Neuronal stem cell (in vitro differentiated cells): ENCODE measurements at regions not wholly inside any gene's neighbourhood (a gene's known extent, or its start where the extent isn't known, plus 50 kb on each side); places are given as distances from the start of the nearest gene placed in this dataset.
"Not testable (repeated sequence)": the region's sequence is repeated elsewhere in the genome, so short reads cannot be mapped to it uniquely, and the experiment has no call there.

Experiments
- DNase-seq: peaks from one replicate; pipeline ENCODE4 v3.0.0-alpha.2; 2013; ENCODE audit warnings: low spot score
- H2AFZ ChIP-seq: one replicate; pipeline ENCODE4 v1.6.1; 2013; ENCODE audit warnings: mild to moderate bottlenecking, low read length, inconsistent platforms
- H2AK5ac ChIP-seq: 2 replicates; pipeline ENCODE4 v1.6.1; 2013; ENCODE audit warnings: low read depth, mild to moderate bottlenecking, inconsistent platforms, low read length, moderate library complexity, mixed read lengths
- H2BK120ac ChIP-seq: 2 replicates; pipeline ENCODE4 v1.6.1; 2013; ENCODE audit warnings: low read depth, mild to moderate bottlenecking, inconsistent platforms, low read length, moderate library complexity, mixed read lengths
- H2BK12ac ChIP-seq: one replicate; pipeline ENCODE4 v1.6.1; 2013; ENCODE audit warnings: low read length, inconsistent platforms
- H2BK15ac ChIP-seq: 2 replicates; pipeline ENCODE4 v1.6.1; 2013; ENCODE audit warnings: mild to moderate bottlenecking, low read length, inconsistent platforms, mixed read lengths
- H2BK5ac ChIP-seq: one replicate; pipeline ENCODE4 v1.6.1; 2013; ENCODE audit warnings: inconsistent platforms, mild to moderate bottlenecking, low read length, moderate library complexity
- H3K14ac ChIP-seq: one replicate; pipeline ENCODE4 v1.6.1; 2013; ENCODE audit warnings: low read length, inconsistent platforms
- H3K18ac ChIP-seq: 2 replicates; pipeline ENCODE4 v1.6.1; 2013; ENCODE audit warnings: low read length, inconsistent platforms
- H3K23ac ChIP-seq: 2 replicates; pipeline ENCODE4 v1.6.1; 2013; ENCODE audit warnings: low read depth, mild to moderate bottlenecking, mixed read lengths, low read length, inconsistent platforms; ENCODE audit not compliant: poor library complexity
- H3K27ac ChIP-seq: replicated peaks from 3 replicates; pipeline ENCODE4 v1.5.1; 2013; ENCODE audit warnings: low read length, inconsistent platforms
- H3K27me3 ChIP-seq, 3 experiments: 2 replicates each; pipeline ENCODE4 v1.6.1; 2013; ENCODE audit warnings: low read length in 3 of 3, mild to moderate bottlenecking in 2 of 3, inconsistent platforms in 1 of 3, low read depth in 1 of 3, mixed read lengths in 1 of 3, moderate library complexity in 1 of 3; ENCODE audit not compliant: control insufficient read depth in 3 of 3, insufficient read depth in 3 of 3
- H3K36me3 ChIP-seq, 2 donors: replicated peaks in 1 of 2; 2 replicates each; pipeline ENCODE4 v1.6.1; 2013; ENCODE audit warnings: low read length in 2 of 2; ENCODE audit not compliant: control insufficient read depth in 2 of 2, insufficient read depth in 2 of 2
- H3K4ac ChIP-seq: 2 replicates; pipeline ENCODE4 v1.6.1; 2013; ENCODE audit warnings: inconsistent platforms, mild to moderate bottlenecking, low read length, moderate library complexity
- H3K4me1 ChIP-seq, 2 donors: 1 replicate in 1 of 2; 2 replicates in 1 of 2; pipeline ENCODE4 v1.6.1; 2013; ENCODE audit warnings: low read length in 2 of 2, low read depth in 1 of 2; ENCODE audit not compliant: control insufficient read depth in 2 of 2, insufficient read depth in 1 of 2
- H3K4me2 ChIP-seq: one replicate; pipeline ENCODE4 v1.6.1; 2013; ENCODE audit warnings: mild to moderate bottlenecking, low read length, inconsistent platforms; ENCODE audit not compliant: insufficient read depth, poor library complexity, severe bottlenecking
- H3K4me3 ChIP-seq, 2 donors: 2 replicates each; pipeline ENCODE4 v1.5.1; 2013; ENCODE audit warnings: low read length in 2 of 2, mild to moderate bottlenecking in 2 of 2, inconsistent platforms in 1 of 2, moderate library complexity in 1 of 2
- H3K79me1 ChIP-seq: one replicate; pipeline ENCODE4 v1.6.1; 2013; ENCODE audit warnings: low read depth, mild to moderate bottlenecking, inconsistent platforms, low read length, moderate library complexity
- H3K9ac ChIP-seq: one replicate; pipeline ENCODE4 v1.6.1; 2013; ENCODE audit warnings: mild to moderate bottlenecking, low read depth, low read length, inconsistent platforms; ENCODE audit not compliant: poor library complexity
- H3K9me3 ChIP-seq, 2 donors: replicated peaks in 1 of 2; 2 replicates each; pipeline versions ENCODE3 to v1.6.1; 2013; ENCODE audit warnings: low read length in 2 of 2, mild to moderate bottlenecking in 2 of 2, inconsistent platforms in 1 of 2, low read depth in 1 of 2, mixed read lengths in 1 of 2, moderate library complexity in 1 of 2; ENCODE audit not compliant: control insufficient read depth in 2 of 2, insufficient read depth in 1 of 2
- H4K8ac ChIP-seq: one replicate; pipeline ENCODE4 v1.6.1; 2013; ENCODE audit warnings: low read depth, mild to moderate bottlenecking, inconsistent platforms, low read length, moderate library complexity
- H4K91ac ChIP-seq: one replicate; pipeline ENCODE4 v1.6.1; 2013; ENCODE audit warnings: low read length, low read depth, mild to moderate bottlenecking, inconsistent platforms; ENCODE audit not compliant: poor library complexity
- WGBS, 2 donors: extraction: QIAGEN DNeasy Blood & Tissue Kit; methylation state at CpG; one replicate each; pipeline ENCODE4 v1.1.7; 2013; ENCODE audit warnings: missing lambda C conversion rate in 2 of 2, mixed read lengths in 1 of 2; ENCODE audit not compliant: insufficient read length in 2 of 2, insufficient replicate concordance in 1 of 2; ENCODE audit errors: extremely low coverage in 2 of 2; 5-methylcytosine and 5-hydroxymethylcytosine counted together

DNA sequence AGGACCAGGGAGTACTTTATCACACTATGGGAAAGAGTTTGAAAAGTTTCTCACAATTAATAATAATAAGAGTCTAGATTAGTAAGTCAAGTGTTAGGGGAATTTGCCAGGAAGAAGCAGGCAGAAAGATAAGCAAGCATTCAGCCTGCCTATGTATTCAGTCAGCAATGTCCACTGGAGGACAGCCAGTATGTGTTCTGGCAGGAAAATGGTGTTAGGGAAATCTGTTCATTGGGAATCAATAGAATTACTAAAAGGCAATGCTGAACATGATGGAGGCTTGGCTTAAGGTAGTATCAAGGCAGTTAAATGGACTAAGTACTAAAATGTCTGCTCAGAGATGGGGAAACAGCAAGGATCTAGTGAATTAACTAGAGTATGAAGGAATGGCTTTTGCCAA is 221.2 kb downstream of the PPP4R3C start:
- no peak overlapping the region for H2AFZ ChIP-seq
- no peak overlapping the region for H2BK5ac ChIP-seq
- no peak overlapping the region for H3K27ac ChIP-seq
- H2AK5ac ChIP-seq, result no peak overlapping the region
- H4K8ac ChIP-seq, result no peak overlapping the region
- no peak overlapping the region for H3K9ac ChIP-seq
- no peak overlapping the region for H2BK12ac ChIP-seq
- H3K23ac ChIP-seq, result no peak overlapping the region
- no peak overlapping the region for H3K4me3 ChIP-seq
- no peak for DNase-seq
- H3K14ac ChIP-seq, result no peak overlapping the region
- H3K4me2 ChIP-seq, result no peak overlapping the region
- H3K79me1 ChIP-seq, result no peaks in the 10 kb centered on the region
- H3K4ac ChIP-seq, result no peak overlapping the region
- no peaks in the 10 kb centered on the region for H3K4me1 ChIP-seq
- peaks cover 0 to 3% of the 10 kb centered on the region in 2 donors for H3K9me3 ChIP-seq
- H3K27me3 ChIP-seq, result no peaks in the 10 kb centered on the region
- H3K36me3 ChIP-seq, result no peaks in the 10 kb centered on the region
- H2BK15ac ChIP-seq, result no peak overlapping the region
- H4K91ac ChIP-seq, result no peak overlapping the region
- no peak overlapping the region for H2BK120ac ChIP-seq
- H3K18ac ChIP-seq, result no peak overlapping the region

GRCh38 chrX:27240042-27240441 is 223.1 kb downstream of the PPP4R3C start:
- not testable (repeated sequence) for H2BK15ac ChIP-seq, H3K4me2 ChIP-seq, H4K8ac ChIP-seq, H3K36me3 ChIP-seq, H3K18ac ChIP-seq, H2BK12ac ChIP-seq, H3K4ac ChIP-seq, DNase-seq, H2BK5ac ChIP-seq, H3K27ac ChIP-seq, H3K27me3 ChIP-seq, H2BK120ac ChIP-seq, H3K9ac ChIP-seq, H3K79me1 ChIP-seq, H2AFZ ChIP-seq, H3K14ac ChIP-seq, H3K23ac ChIP-seq, H4K91ac ChIP-seq, H3K4me1 ChIP-seq, H2AK5ac ChIP-seq, H3K9me3 ChIP-seq, H3K4me3 ChIP-seq
- WGBS, 2 donors, result no CpG with 5 or more reads among the region's 4 CpGs

GRCh38 chrX:27236681-27237080 is 226.5 kb downstream of the PPP4R3C start:
- H3K23ac ChIP-seq, result no peak overlapping the region
- H2BK120ac ChIP-seq, result no peak overlapping the region
- DNase-seq, result no peak
- peaks cover 0 to 3% of the 10 kb centered on the region in 2 donors for H3K9me3 ChIP-seq
- no peak overlapping the region for H2AK5ac ChIP-seq
- no peak overlapping the region for H3K14ac ChIP-seq
- H2BK5ac ChIP-seq, result no peak overlapping the region
- no peak overlapping the region for H4K91ac ChIP-seq
- H3K36me3 ChIP-seq, result no peaks in the 10 kb centered on the region
- H2AFZ ChIP-seq, result no peak overlapping the region
- no peak overlapping the region for H3K4ac ChIP-seq
- no peak overlapping the region for H2BK15ac ChIP-seq
- no peak overlapping the region for H3K27ac ChIP-seq
- no peak overlapping the region for H2BK12ac ChIP-seq
- no peak overlapping the region for H3K18ac ChIP-seq
- no peaks in the 10 kb centered on the region for H3K4me1 ChIP-seq
- H3K9ac ChIP-seq, result no peak overlapping the region
- no peak overlapping the region for H3K4me3 ChIP-seq
- no peaks in the 10 kb centered on the region for H3K79me1 ChIP-seq
- no peak overlapping the region for H4K8ac ChIP-seq
- no peaks in the 10 kb centered on the region for H3K27me3 ChIP-seq
- H3K4me2 ChIP-seq, result no peak overlapping the region

DNA sequence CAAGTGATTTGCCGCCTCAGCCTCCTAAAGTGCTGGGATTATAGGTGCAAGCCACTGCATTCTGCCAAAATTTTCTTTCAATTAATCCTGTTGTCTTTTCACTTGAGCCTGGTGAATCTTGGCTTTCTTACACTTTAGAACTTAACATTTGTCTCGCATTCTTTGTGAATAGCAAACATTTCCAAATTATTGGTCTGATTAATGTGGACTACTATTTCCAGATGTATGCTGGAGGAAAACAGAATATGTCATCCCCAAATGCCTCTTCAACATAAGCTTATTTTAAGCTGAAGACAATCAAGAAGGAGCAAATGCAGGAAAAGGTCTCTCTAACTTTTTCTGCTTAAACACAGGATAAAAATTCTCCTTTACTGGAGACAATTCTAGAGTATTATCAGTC is 233.4 kb downstream of the PPP4R3C start:
- no peak overlapping the region for H2BK120ac ChIP-seq
- no peak overlapping the region for H4K91ac ChIP-seq
- no peak overlapping the region for H2BK12ac ChIP-seq
- no peak overlapping the region for H3K18ac ChIP-seq
- WGBS, 2 donors, result no CpG with 5 or more reads among the region's 2 CpGs
- H3K4me3 ChIP-seq, result no peak overlapping the region
- DNase-seq, result no peak
- no peak overlapping the region for H3K27ac ChIP-seq
- H3K36me3 ChIP-seq, result no peaks in the 10 kb centered on the region
- H2BK15ac ChIP-seq, result no peak overlapping the region
- H3K27me3 ChIP-seq, result no peaks in the 10 kb centered on the region
- H2BK5ac ChIP-seq, result no peak overlapping the region
- H3K23ac ChIP-seq, result no peak overlapping the region
- H3K4me2 ChIP-seq, result no peak overlapping the region
- no peak overlapping the region for H3K9ac ChIP-seq
- no peak overlapping the region for H2AK5ac ChIP-seq
- H3K14ac ChIP-seq, result no peak overlapping the region
- no peak overlapping the region for H2AFZ ChIP-seq
- no peak overlapping the region for H3K4ac ChIP-seq
- H4K8ac ChIP-seq, result no peak overlapping the region
- H3K79me1 ChIP-seq, result no peaks in the 10 kb centered on the region
- no peaks in the 10 kb centered on the region for H3K4me1 ChIP-seq
- H3K9me3 ChIP-seq, result no peaks in the 10 kb centered on the region
